ENCODE measurements at regions not wholly inside any gene's neighbourhood (a gene's known extent, or its start where the extent isn't known, plus 50 kb on each side); places are given as distances from the start of the nearest gene placed in this dataset.
"Not testable (repeated sequence)": the region's sequence is repeated elsewhere in the genome, so short reads cannot be mapped to it uniquely, and the experiment has no call there.

DNA sequence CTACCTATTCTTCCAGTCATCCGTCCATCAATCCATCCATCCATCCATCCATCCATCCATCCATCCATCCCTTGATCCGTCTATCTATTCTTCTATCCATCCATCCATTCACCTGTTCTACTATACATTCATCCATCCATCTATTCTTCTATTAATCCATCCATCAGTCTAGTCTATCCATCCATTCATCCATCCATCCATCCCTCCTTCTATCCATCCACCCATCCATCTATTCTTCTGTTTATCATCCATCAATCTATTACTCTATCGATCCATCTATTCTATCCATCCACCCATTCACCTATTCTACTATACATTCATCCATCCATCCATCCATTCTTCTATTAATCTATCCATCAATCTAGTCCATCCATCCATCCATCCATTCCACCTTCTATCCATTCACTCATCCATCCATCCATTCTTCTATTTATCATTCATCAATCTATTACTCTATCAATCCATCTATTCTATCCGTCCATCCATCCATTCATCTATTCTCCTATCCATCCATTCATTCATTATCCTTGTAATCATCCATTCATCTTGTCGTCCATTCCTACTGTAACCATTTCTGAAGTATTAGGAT, 110.4 kb upstream of the ZNF516 start:
- intact Hi-C loops (cut with micrococcal nuclease), result no loop called here
- Mint-ChIP-seq H3K36me3 (no peaks in the 10 kb centered on the region), H3K27me3 (no peaks in the 10 kb centered on the region), H3K4me1 (no peaks in the 10 kb centered on the region), H3K4me3 (no peak overlapping the region), H3K9me3 (no peaks in the 10 kb centered on the region), H3K27ac (no peak overlapping the region)
- no peak for DNase-seq
- H3K27ac ChIP-seq (ENCODE audit: low read depth, low read length), result no peak overlapping the region
- no peaks in the 10 kb centered on the region for H3K4me1 ChIP-seq (ENCODE audit: insufficient read depth, low read length)
- no peaks in the 10 kb centered on the region for H3K9me3 ChIP-seq (ENCODE audit: control insufficient read depth in 1 of 2, low read length in 2 of 2)
- no peaks in the 10 kb centered on the region for H3K36me3 ChIP-seq (ENCODE audit: insufficient read depth, low read length)
- H3K27me3 ChIP-seq (ENCODE audit: insufficient read depth, low read length), result no peaks in the 10 kb centered on the region
- no peak overlapping the region for H3K4me3 ChIP-seq (ENCODE audit: low read length in 2 of 2)
- POLR2A ChIA-PET (ENCODE audit: partially characterized antibody), result no interaction called here
- CTCF ChIA-PET (ENCODE audit: partially characterized antibody), result no interaction called here

DNA sequence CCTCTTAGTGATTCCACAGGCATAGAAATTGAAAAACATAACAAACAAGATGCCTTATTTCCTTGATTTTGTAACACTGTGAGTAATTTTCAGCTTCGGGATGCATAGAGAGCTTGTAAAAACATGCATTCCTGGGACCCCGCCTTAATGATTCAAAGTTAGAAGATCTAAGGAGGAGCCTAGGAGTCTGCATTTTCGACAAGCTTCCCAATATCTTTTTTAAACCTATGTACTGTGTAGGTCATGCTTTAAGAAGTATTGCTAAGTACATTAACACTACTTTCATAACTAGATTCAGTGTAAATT, 109.8 kb upstream of the ZNF516 start:
- no peaks in the 10 kb centered on the region for H3K36me3 Mint-ChIP-seq
- POLR2A ChIA-PET (ENCODE audit: partially characterized antibody), result no interaction called here
- Histone ChIP-seq H3K36me3 (ENCODE audit: insufficient read depth, low read length) (no peaks in the 10 kb centered on the region), H3K4me3 (ENCODE audit: low read length in 2 of 2) (no peak overlapping the region), H3K27ac (ENCODE audit: low read depth, low read length) (no peak overlapping the region), H3K27me3 (ENCODE audit: insufficient read depth, low read length) (no peaks in the 10 kb centered on the region), H3K4me1 (ENCODE audit: insufficient read depth, low read length) (no peaks in the 10 kb centered on the region), H3K9me3 (ENCODE audit: control insufficient read depth in 1 of 2, low read length in 2 of 2) (no peaks in the 10 kb centered on the region)
- no peak overlapping the region for H3K27ac Mint-ChIP-seq
- intact Hi-C loops (cut with micrococcal nuclease), result no loop called here
- no peaks in the 10 kb centered on the region for H3K4me1 Mint-ChIP-seq
- no peaks in the 10 kb centered on the region for H3K27me3 Mint-ChIP-seq
- no peak overlapping the region for H3K4me3 Mint-ChIP-seq
- H3K9me3 Mint-ChIP-seq, result no peaks in the 10 kb centered on the region
- CTCF ChIA-PET (ENCODE audit: partially characterized antibody), result no interaction called here
- DNase-seq, result no peak

DNA sequence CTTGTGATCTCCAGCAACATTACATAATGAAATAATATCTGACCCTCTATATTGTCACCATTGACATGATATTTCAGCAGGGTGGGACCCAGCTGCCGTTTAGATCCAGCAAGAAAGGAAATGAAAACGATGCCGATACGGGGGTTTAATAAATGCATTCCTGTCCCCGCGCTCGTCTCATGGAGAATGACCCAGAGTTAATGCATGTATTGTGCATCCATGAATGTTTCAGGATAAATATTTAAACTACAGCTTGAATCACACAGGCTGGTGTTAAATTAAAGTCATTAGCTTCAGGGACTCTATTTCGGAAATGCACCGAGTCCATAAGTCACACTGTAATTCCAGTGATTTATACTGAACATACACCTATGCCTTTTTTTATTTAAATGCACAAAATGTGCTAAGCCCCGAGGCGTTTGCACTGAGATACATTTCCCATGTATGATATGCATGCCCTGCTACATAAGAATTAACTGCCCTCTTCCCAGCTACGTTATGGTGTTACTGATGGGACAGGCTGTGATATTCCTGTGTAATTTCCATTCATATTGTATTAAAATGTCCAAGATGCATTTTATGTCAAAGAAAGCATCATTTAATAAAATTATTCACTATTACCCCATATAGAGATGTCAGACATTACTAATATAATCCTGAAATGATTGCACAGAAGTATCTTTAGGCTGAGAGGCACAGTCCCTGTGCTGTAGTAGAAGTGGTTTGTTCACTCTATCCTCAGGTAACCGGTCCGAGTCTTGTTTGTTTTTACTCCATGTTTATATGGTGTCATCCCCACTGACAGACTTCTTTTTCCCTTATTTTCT, 109.3 kb upstream of the ZNF516 start:
- no peak overlapping the region for H3K27ac Mint-ChIP-seq
- DNase-seq, result no peak
- no peaks in the 10 kb centered on the region for H3K4me1 Mint-ChIP-seq
- Histone ChIP-seq H3K9me3 (ENCODE audit: control insufficient read depth in 1 of 2, low read length in 2 of 2) (no peaks in the 10 kb centered on the region), H3K27me3 (ENCODE audit: insufficient read depth, low read length) (no peaks in the 10 kb centered on the region), H3K4me3 (ENCODE audit: low read length in 2 of 2) (no peak overlapping the region), H3K4me1 (ENCODE audit: insufficient read depth, low read length) (no peaks in the 10 kb centered on the region), H3K36me3 (ENCODE audit: insufficient read depth, low read length) (no peaks in the 10 kb centered on the region), H3K27ac (ENCODE audit: low read depth, low read length) (no peak overlapping the region)
- H3K9me3 Mint-ChIP-seq, result no peaks in the 10 kb centered on the region
- intact Hi-C loops (cut with micrococcal nuclease), result no loop called here
- ChIA-PET CTCF (ENCODE audit: partially characterized antibody) (no interaction called here), POLR2A (ENCODE audit: partially characterized antibody) (no interaction called here)
- H3K36me3 Mint-ChIP-seq, result no peaks in the 10 kb centered on the region
- peaks cover 0 to 3% of the 10 kb centered on the region in 2 donors for H3K27me3 Mint-ChIP-seq
- H3K4me3 Mint-ChIP-seq, result no peak overlapping the region

DNA sequence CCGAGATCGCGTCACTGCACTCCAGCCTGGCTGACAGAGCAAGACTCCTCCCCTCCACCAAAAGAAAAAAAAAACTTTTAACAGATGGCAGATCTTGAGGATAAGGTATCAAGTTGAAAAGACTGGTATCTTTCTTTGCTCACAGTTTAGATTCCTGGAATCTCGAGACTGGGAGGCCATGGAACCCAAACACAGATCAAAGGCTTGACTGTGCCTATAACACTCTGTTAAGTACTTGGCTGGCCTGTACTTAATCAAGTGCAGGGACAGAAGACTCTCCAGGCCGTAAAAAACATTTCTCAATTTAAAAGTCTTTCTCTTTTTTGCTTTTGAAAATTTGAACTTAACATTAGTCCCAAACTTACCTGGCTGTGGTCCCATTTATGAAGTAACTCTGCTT, 107.1 kb upstream of the ZNF516 start:
- H3K27me3 Mint-ChIP-seq, result peaks cover 2 to 3% of the 10 kb centered on the region in 2 donors
- H3K4me1 Mint-ChIP-seq, result peaks cover 0 to 4% (median 1%) of the 10 kb centered on the region in 4 donors
- POLR2A ChIA-PET (ENCODE audit: partially characterized antibody), result no interaction called here
- no peak for DNase-seq
- no peak overlapping the region for H3K27ac Mint-ChIP-seq
- no peaks in the 10 kb centered on the region for H3K9me3 Mint-ChIP-seq
- no peaks in the 10 kb centered on the region for H3K27me3 ChIP-seq (ENCODE audit: insufficient read depth, low read length)
- no peak overlapping the region for H3K27ac ChIP-seq (ENCODE audit: low read depth, low read length)
- CTCF ChIA-PET (ENCODE audit: partially characterized antibody), result no interaction called here
- intact Hi-C loops (cut with micrococcal nuclease), result no loop called here
- H3K9me3 ChIP-seq (ENCODE audit: control insufficient read depth in 1 of 2, low read length in 2 of 2), result no peaks in the 10 kb centered on the region
- no peaks in the 10 kb centered on the region for H3K36me3 Mint-ChIP-seq
- H3K4me3 Mint-ChIP-seq, result no peak overlapping the region
- no peaks in the 10 kb centered on the region for H3K36me3 ChIP-seq (ENCODE audit: insufficient read depth, low read length)
- H3K4me1 ChIP-seq (ENCODE audit: insufficient read depth, low read length), result no peaks in the 10 kb centered on the region
- no peak overlapping the region for H3K4me3 ChIP-seq (ENCODE audit: low read length in 2 of 2)

DNA sequence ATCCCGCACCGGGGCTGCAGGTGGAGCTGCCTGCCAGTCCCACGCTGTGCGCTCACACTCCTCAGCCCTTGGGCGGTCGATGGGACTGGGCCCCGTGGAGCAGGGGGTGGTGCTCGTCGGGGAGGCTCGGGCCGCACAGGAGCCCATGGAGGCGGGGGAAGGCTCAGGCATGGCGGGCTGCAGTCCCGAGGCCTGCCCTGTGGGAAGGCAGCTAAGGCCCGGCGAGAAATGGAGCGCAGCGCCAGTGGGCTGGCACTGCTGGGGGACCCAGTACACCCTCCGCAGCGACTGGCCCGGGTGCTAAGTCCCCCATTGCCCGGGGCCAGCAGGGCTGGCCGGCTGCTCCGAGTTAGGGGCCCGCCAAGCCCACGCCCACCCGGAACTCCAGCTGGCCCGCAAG, 105.0 kb upstream of the ZNF516 start:
- H3K4me1 ChIP-seq (ENCODE audit: insufficient read depth, low read length); intact Hi-C loops (cut with micrococcal nuclease); H3K27me3 ChIP-seq (ENCODE audit: insufficient read depth, low read length); H3K9me3 ChIP-seq (ENCODE audit: control insufficient read depth in 1 of 2, low read length in 2 of 2); CTCF ChIA-PET (ENCODE audit: partially characterized antibody); H3K4me3 ChIP-seq (ENCODE audit: low read length in 2 of 2); H3K27ac ChIP-seq (ENCODE audit: low read depth, low read length); H3K9me3 Mint-ChIP-seq; POLR2A ChIA-PET (ENCODE audit: partially characterized antibody); H3K36me3 ChIP-seq (ENCODE audit: insufficient read depth, low read length); H3K4me3 Mint-ChIP-seq; H3K4me1 Mint-ChIP-seq; H3K27ac Mint-ChIP-seq; DNase-seq; H3K36me3 Mint-ChIP-seq; H3K27me3 Mint-ChIP-seq: not testable (repeated sequence)

DNA sequence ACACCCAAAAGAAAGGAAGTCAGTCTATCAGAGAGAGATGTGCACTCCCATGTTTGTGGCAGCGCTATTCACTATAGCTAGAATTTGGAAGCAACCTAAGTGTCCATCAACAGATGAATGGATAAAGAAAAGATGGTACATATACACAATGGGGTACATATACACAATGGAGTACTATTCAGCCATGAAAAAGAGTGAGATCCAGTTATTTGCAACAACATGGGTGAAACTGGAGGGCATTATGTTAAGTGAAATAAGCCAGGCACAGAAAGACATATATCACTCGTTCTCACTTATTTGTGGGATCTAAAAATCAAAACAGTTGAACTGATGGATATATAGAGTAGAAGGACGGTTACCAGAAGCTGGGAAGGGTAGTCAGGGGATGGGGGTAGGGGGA, 99.9 kb upstream of the ZNF516 start:
- Mint-ChIP-seq H3K36me3 (no peaks in the 10 kb centered on the region), H3K27me3 (peaks cover 19 to 30% of the 10 kb centered on the region in 2 donors), H3K27ac (no peak overlapping the region), H3K9me3 (peaks cover 0 to 6% (median 0%) of the 10 kb centered on the region in 8 donors), H3K4me1 (peaks cover 0 to 4% (median 1%) of the 10 kb centered on the region in 4 donors), H3K4me3 (no peak overlapping the region)
- ChIA-PET POLR2A (ENCODE audit: partially characterized antibody) (no interaction called here), CTCF (ENCODE audit: partially characterized antibody) (no interaction called here)
- H3K27me3 ChIP-seq (ENCODE audit: insufficient read depth, low read length), result no peaks in the 10 kb centered on the region
- DNase-seq, result no peak
- no peaks in the 10 kb centered on the region for H3K4me1 ChIP-seq (ENCODE audit: insufficient read depth, low read length)
- H3K4me3 ChIP-seq (ENCODE audit: low read length in 2 of 2), result no peak overlapping the region
- H3K36me3 ChIP-seq (ENCODE audit: insufficient read depth, low read length), result no peaks in the 10 kb centered on the region
- intact Hi-C loops (cut with micrococcal nuclease), result no loop called here
- H3K27ac ChIP-seq (ENCODE audit: low read depth, low read length), result no peak overlapping the region
- no peaks in the 10 kb centered on the region for H3K9me3 ChIP-seq (ENCODE audit: control insufficient read depth in 1 of 2, low read length in 2 of 2)

DNA sequence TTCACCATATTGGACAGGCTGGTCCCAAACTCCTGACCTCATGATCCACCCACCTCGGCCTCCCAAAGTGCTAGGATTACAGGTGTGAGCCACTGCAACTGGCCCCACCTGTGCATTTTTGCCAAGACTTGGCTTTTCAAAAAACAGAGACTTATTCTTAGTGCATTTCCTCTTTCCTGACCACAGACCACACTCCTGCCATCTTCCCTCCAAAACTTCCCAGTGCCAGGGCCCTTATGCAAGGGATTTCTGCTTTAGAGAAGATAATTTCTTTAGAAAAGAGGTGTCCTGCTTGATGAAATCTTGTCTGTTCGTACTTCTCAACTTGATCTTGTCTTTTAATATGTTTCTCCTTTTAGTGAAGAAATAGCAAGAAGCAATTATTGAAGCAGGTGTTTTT, 98.8 kb upstream of the ZNF516 start:
- POLR2A ChIA-PET (ENCODE audit: partially characterized antibody), result no interaction called here
- no peak overlapping the region for H3K4me3 Mint-ChIP-seq

More for the DNA sequence above, 98.8 kb upstream of the ZNF516 start:
- Mint-ChIP-seq H3K27ac (no peak overlapping the region), H3K4me1 (peaks cover 0 to 3% (median 2%) of the 10 kb centered on the region in 4 donors), H3K9me3 (peaks cover 0 to 6% (median 0%) of the 10 kb centered on the region in 8 donors), H3K36me3 (no peaks in the 10 kb centered on the region), H3K27me3 (peaks cover 19 to 33% of the 10 kb centered on the region in 2 donors)
- no peaks in the 10 kb centered on the region for H3K36me3 ChIP-seq (ENCODE audit: insufficient read depth, low read length)
- H3K27ac ChIP-seq (ENCODE audit: low read depth, low read length), result no peak overlapping the region
- intact Hi-C loops (cut with micrococcal nuclease), result no loop called here
- no peaks in the 10 kb centered on the region for H3K27me3 ChIP-seq (ENCODE audit: insufficient read depth, low read length)
- CTCF ChIA-PET (ENCODE audit: partially characterized antibody), result no interaction called here
- no peak overlapping the region for H3K4me3 ChIP-seq (ENCODE audit: low read length in 2 of 2)
- no peaks in the 10 kb centered on the region for H3K4me1 ChIP-seq (ENCODE audit: insufficient read depth, low read length)
- DNase-seq, result no peak
- H3K9me3 ChIP-seq (ENCODE audit: control insufficient read depth in 1 of 2, low read length in 2 of 2), result no peaks in the 10 kb centered on the region
